Duodenal mucosa (tissue), 2 donors: ENCODE measurements at regions not wholly inside any gene's neighbourhood (a gene's known extent, or its start where the extent isn't known, plus 50 kb on each side); places are given as distances from the start of the nearest gene placed in this dataset.
"Not testable (repeated sequence)": the region's sequence is repeated elsewhere in the genome, so short reads cannot be mapped to it uniquely, and the experiment has no call there.

Source experiments
- H3K27ac ChIP-seq: one replicate; pipeline ENCODE4 v1.7.0; 2013; ENCODE audit warnings: low read depth, low read length
- H3K27me3 ChIP-seq, 2 donors: one replicate each; pipeline ENCODE4 v1.7.0; 2013; ENCODE audit warnings: low read length in 2 of 2, control low read depth in 1 of 2; ENCODE audit not compliant: insufficient read depth in 2 of 2, control insufficient read depth in 1 of 2
- H3K36me3 ChIP-seq, 2 donors: one replicate each; pipeline ENCODE4 v1.7.0; 2013; ENCODE audit warnings: low read length in 2 of 2, control low read depth in 1 of 2; ENCODE audit not compliant: insufficient read depth in 2 of 2, control insufficient read depth in 1 of 2
- H3K4me1 ChIP-seq, 2 donors: one replicate each; pipeline ENCODE4 v1.7.0; 2013; ENCODE audit warnings: low read length in 2 of 2, control low read depth in 1 of 2; ENCODE audit not compliant: insufficient read depth in 2 of 2, control insufficient read depth in 1 of 2
- H3K4me3 ChIP-seq, 2 donors: one replicate each; pipeline ENCODE4 v1.7.0; 2013; ENCODE audit warnings: low read length in 2 of 2, low read depth in 1 of 2
- H3K9ac ChIP-seq, 2 donors: one replicate each; pipeline ENCODE4 v1.7.0; 2013; ENCODE audit warnings: low read length in 2 of 2, low read depth in 1 of 2
- H3K9me3 ChIP-seq, 2 donors: one replicate each; pipeline ENCODE4 v1.7.0; 2013; ENCODE audit warnings: low read length in 2 of 2, control low read depth in 1 of 2; ENCODE audit not compliant: control insufficient read depth in 1 of 2

DNA sequence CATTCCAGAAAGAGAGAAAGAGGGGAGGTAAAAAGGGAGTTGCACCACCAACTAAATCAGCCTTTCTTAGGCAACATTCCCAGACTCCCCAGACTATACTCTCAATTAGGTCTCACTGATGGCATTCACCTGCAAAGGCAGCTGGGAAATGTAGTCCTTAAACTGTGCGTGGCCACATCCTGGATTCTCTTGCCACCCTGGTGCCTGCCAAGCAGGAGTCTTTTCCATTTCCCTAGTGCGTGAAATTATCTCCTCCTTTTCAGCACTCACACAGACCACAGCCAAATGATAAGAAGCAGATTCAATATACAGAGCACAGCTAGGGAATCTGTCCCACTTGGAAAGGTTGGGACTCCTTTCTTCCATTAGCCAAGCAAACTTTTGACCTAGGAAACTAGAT is 298.0 kb downstream of the ANAPC1 start:
- H3K4me1 ChIP-seq, H3K9me3 ChIP-seq, H3K27ac ChIP-seq, H3K9ac ChIP-seq, H3K36me3 ChIP-seq, H3K4me3 ChIP-seq, H3K27me3 ChIP-seq: not testable (repeated sequence)

GRCh38 chr2:111595072-111595471 is 288.9 kb downstream of the ANAPC1 start:
- not testable (repeated sequence) for H3K4me3 ChIP-seq, H3K9ac ChIP-seq, H3K27me3 ChIP-seq, H3K9me3 ChIP-seq, H3K4me1 ChIP-seq, H3K27ac ChIP-seq, H3K36me3 ChIP-seq

GRCh38 chr2:111596808-111597705 is 286.9 kb downstream of the ANAPC1 start:
- not testable (repeated sequence) for H3K36me3 ChIP-seq, H3K9ac ChIP-seq, H3K4me1 ChIP-seq, H3K4me3 ChIP-seq, H3K9me3 ChIP-seq, H3K27ac ChIP-seq, H3K27me3 ChIP-seq

GRCh38 chr2:111598944-111599343 is 285.0 kb downstream of the ANAPC1 start:
- H3K4me1 ChIP-seq, H3K27me3 ChIP-seq, H3K9me3 ChIP-seq, H3K4me3 ChIP-seq, H3K27ac ChIP-seq, H3K36me3 ChIP-seq, H3K9ac ChIP-seq: not testable (repeated sequence)

DNA sequence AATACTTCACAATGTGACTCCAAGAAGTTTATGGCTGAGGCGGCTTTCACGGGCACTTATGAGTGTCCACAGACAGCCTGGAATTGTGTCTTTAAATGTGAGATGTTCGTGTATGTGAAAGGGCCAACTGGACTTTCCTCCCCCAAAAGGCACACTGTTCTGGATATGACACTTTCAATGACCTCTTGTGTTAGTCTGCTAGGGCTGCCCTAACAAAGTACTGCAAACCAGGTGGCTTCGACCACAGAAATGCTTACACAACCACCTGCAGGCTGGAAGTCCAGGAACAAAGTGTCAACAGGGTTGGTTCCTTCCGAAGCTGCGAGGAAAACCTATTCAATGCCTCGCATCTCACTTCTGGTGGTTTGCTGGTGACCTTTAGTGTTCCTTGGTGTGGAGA is 281.7 kb downstream of the ANAPC1 start:
- H3K4me1 ChIP-seq, H3K36me3 ChIP-seq, H3K27me3 ChIP-seq, H3K9ac ChIP-seq, H3K4me3 ChIP-seq, H3K9me3 ChIP-seq, H3K27ac ChIP-seq: not testable (repeated sequence)

DNA sequence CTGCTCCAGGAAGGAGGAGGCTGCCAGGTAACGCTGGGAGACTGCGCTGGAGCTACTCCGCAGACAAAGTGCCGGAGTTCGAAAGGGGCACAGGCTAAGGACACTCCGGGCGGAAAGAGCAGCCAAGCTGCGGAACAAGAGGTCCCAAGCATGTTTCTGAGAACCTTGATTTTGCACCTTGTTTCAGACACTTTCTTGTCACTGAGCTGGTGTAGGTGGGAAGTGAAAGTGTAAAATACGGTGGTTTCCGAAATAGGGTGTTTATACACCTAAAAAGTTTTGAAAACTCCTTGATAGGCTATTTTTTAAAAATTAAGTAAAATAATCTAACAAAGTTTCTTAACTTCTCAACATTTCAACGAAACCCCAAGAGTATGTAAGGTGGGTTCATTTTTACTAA is 278.2 kb downstream of the ANAPC1 start:
- H3K9me3 ChIP-seq, H3K36me3 ChIP-seq, H3K27ac ChIP-seq, H3K27me3 ChIP-seq, H3K9ac ChIP-seq, H3K4me1 ChIP-seq, H3K4me3 ChIP-seq: not testable (repeated sequence)

GRCh38 chr2:111606632-111607031 is 277.4 kb downstream of the ANAPC1 start:
- H3K9ac ChIP-seq, H3K36me3 ChIP-seq, H3K27ac ChIP-seq, H3K27me3 ChIP-seq, H3K9me3 ChIP-seq, H3K4me3 ChIP-seq, H3K4me1 ChIP-seq: not testable (repeated sequence)

- not testable (repeated sequence) for H3K4me1 ChIP-seq, H3K4me3 ChIP-seq, H3K9me3 ChIP-seq, H3K27me3 ChIP-seq, H3K9ac ChIP-seq, H3K36me3 ChIP-seq, H3K27ac ChIP-seq
These were observed 274.7 kb downstream of the ANAPC1 start for GRCh38 chr2:111609146-111609844.

GRCh38 chr2:111610035-111610434 is 274.0 kb downstream of the ANAPC1 start:
- not testable (repeated sequence) for H3K36me3 ChIP-seq, H3K27ac ChIP-seq, H3K9me3 ChIP-seq, H3K9ac ChIP-seq, H3K27me3 ChIP-seq, H3K4me3 ChIP-seq, H3K4me1 ChIP-seq

GRCh38 chr2:111616651-111617218 is 267.3 kb downstream of the ANAPC1 start:
- no peak overlapping the region for H3K27ac ChIP-seq
- H3K36me3 ChIP-seq: no peaks in the 10 kb centered on the region
- H3K4me3 ChIP-seq: no peak overlapping the region
- no peaks in the 10 kb centered on the region for H3K27me3 ChIP-seq
- no peaks in the 10 kb centered on the region for H3K9me3 ChIP-seq
- H3K4me1 ChIP-seq: no peaks in the 10 kb centered on the region
- H3K9ac ChIP-seq: no peak overlapping the region
